ENCODE measurements at regions not wholly inside any gene's neighbourhood (a gene's known extent, or its start where the extent isn't known, plus 50 kb on each side); places are given as distances from the start of the nearest gene placed in this dataset.

- H3K27me3 ChIP-seq (ENCODE audit: control insufficient read depth in 3 of 3, insufficient read depth in 3 of 3, low read length in 3 of 3): no peaks in the 10 kb centered on the region
- H3K27ac ChIP-seq (ENCODE audit: low read depth in 1 of 3, low read length in 2 of 3): peak overlapping the region in 1 of 3 donors; percentile 58
- WGBS, 3 donors: 22 to 57% (median 27%) methylated on average over 12 of the region's 12 CpGs
- peak; percentile 66 to 91 for DNase-seq
- H3K4me1 ChIP-seq (ENCODE audit: control insufficient read depth in 3 of 3, insufficient read depth in 2 of 3, low read depth in 1 of 3, low read length in 2 of 3): peaks cover 0 to 43% (median 0%) of the 10 kb centered on the region in 3 donors
- no peak for FAIRE-seq
- no peaks in the 10 kb centered on the region for H3K36me3 ChIP-seq (ENCODE audit: control insufficient read depth in 3 of 3, insufficient read depth in 2 of 3, low read depth in 1 of 3, low read length in 3 of 3)
- no peak overlapping the region for H3K4me3 ChIP-seq (ENCODE audit: low read depth in 1 of 3, low read length in 3 of 3)
- H3K9me3 ChIP-seq (ENCODE audit: control insufficient read depth in 2 of 2, insufficient read depth in 1 of 2, low read depth in 1 of 2, low read length in 1 of 2): peaks cover 0 to 7% of the 10 kb centered on the region in 2 donors
Measured at GRCh38 chr22:27242917-27243589, 558.5 kb downstream of the MN1 start.

GRCh38 chr22:27244328-27244727 is 557.2 kb downstream of the MN1 start:
- no peaks in the 10 kb centered on the region for H3K27me3 ChIP-seq (ENCODE audit: control insufficient read depth in 3 of 3, insufficient read depth in 3 of 3, low read length in 3 of 3)
- peaks cover 0 to 37% (median 0%) of the 10 kb centered on the region in 3 donors for H3K4me1 ChIP-seq (ENCODE audit: control insufficient read depth in 3 of 3, insufficient read depth in 2 of 3, low read depth in 1 of 3, low read length in 2 of 3)
- no peak overlapping the region for H3K27ac ChIP-seq (ENCODE audit: low read depth in 1 of 3, low read length in 2 of 3)
- FAIRE-seq (no peak), DNase-seq (no peak)
- no peak overlapping the region for H3K4me3 ChIP-seq (ENCODE audit: low read depth in 1 of 3, low read length in 3 of 3)
- 87 to 95% (median 94%) methylated on average over 3 of the region's 3 CpGs for WGBS, 3 donors
- H3K36me3 ChIP-seq (ENCODE audit: control insufficient read depth in 3 of 3, insufficient read depth in 2 of 3, low read depth in 1 of 3, low read length in 3 of 3): no peaks in the 10 kb centered on the region
- H3K9me3 ChIP-seq (ENCODE audit: control insufficient read depth in 2 of 2, insufficient read depth in 1 of 2, low read depth in 1 of 2, low read length in 1 of 2): peaks cover 0 to 7% of the 10 kb centered on the region in 2 donors

GRCh38 chr22:27245056-27245455 is 556.5 kb downstream of the MN1 start:
- Histone ChIP-seq H3K36me3 (ENCODE audit: control insufficient read depth in 3 of 3, insufficient read depth in 2 of 3, low read depth in 1 of 3, low read length in 3 of 3) (no peaks in the 10 kb centered on the region), H3K4me1 (ENCODE audit: control insufficient read depth in 3 of 3, insufficient read depth in 2 of 3, low read depth in 1 of 3, low read length in 2 of 3) (peaks cover 0 to 31% (median 0%) of the 10 kb centered on the region in 3 donors), H3K27ac (ENCODE audit: low read depth in 1 of 3, low read length in 2 of 3) (no peak overlapping the region), H3K4me3 (ENCODE audit: low read depth in 1 of 3, low read length in 3 of 3) (no peak overlapping the region), H3K9me3 (ENCODE audit: control insufficient read depth in 2 of 2, insufficient read depth in 1 of 2, low read depth in 1 of 2, low read length in 1 of 2) (peaks cover 0 to 7% of the 10 kb centered on the region in 2 donors), H3K27me3 (ENCODE audit: control insufficient read depth in 3 of 3, insufficient read depth in 3 of 3, low read length in 3 of 3) (no peaks in the 10 kb centered on the region)
- WGBS, 3 donors: 82 to 86% (median 85%) methylated on average over 10 of the region's 10 CpGs
- DNase-seq (no peak), FAIRE-seq (no peak)

- Histone ChIP-seq H3K4me3 (ENCODE audit: low read depth in 1 of 3, low read length in 3 of 3) (no peak overlapping the region), H3K9me3 (ENCODE audit: control insufficient read depth in 2 of 2, insufficient read depth in 1 of 2, low read depth in 1 of 2, low read length in 1 of 2) (peaks cover 0 to 7% of the 10 kb centered on the region in 2 donors), H3K27me3 (ENCODE audit: control insufficient read depth in 3 of 3, insufficient read depth in 3 of 3, low read length in 3 of 3) (peaks cover 0 to 2% (median 0%) of the 10 kb centered on the region in 3 donors), H3K36me3 (ENCODE audit: control insufficient read depth in 3 of 3, insufficient read depth in 2 of 3, low read depth in 1 of 3, low read length in 3 of 3) (no peaks in the 10 kb centered on the region), H3K27ac (ENCODE audit: low read depth in 1 of 3, low read length in 2 of 3) (no peak overlapping the region), H3K4me1 (ENCODE audit: control insufficient read depth in 3 of 3, insufficient read depth in 2 of 3, low read depth in 1 of 3, low read length in 2 of 3) (peaks cover 0 to 20% (median 0%) of the 10 kb centered on the region in 3 donors)
- FAIRE-seq (no peak), DNase-seq (no peak)
- WGBS, 3 donors: 91 to 97% (median 94%) methylated on average over 3 of the region's 3 CpGs
Measured at GRCh38 chr22:27246558-27246957, 555.0 kb downstream of the MN1 start.

GRCh38 chr22:27247701-27248434 is 553.7 kb downstream of the MN1 start:
- H3K27me3 ChIP-seq (ENCODE audit: control insufficient read depth in 3 of 3, insufficient read depth in 3 of 3, low read length in 3 of 3): peaks cover 0 to 2% (median 0%) of the 10 kb centered on the region in 3 donors
- FAIRE-seq (no peak), DNase-seq (no peak)
- H3K9me3 ChIP-seq (ENCODE audit: control insufficient read depth in 2 of 2, insufficient read depth in 1 of 2, low read depth in 1 of 2, low read length in 1 of 2): peaks cover 0 to 14% of the 10 kb centered on the region in 2 donors
- WGBS, 3 donors: 50 to 72% (median 65%) methylated on average over 11 of the region's 11 CpGs
- no peak overlapping the region for H3K4me3 ChIP-seq (ENCODE audit: low read depth in 1 of 3, low read length in 3 of 3)
- H3K4me1 ChIP-seq (ENCODE audit: control insufficient read depth in 3 of 3, insufficient read depth in 2 of 3, low read depth in 1 of 3, low read length in 2 of 3): peaks cover 0 to 8% (median 0%) of the 10 kb centered on the region in 3 donors
- no peaks in the 10 kb centered on the region for H3K36me3 ChIP-seq (ENCODE audit: control insufficient read depth in 3 of 3, insufficient read depth in 2 of 3, low read depth in 1 of 3, low read length in 3 of 3)
- H3K27ac ChIP-seq (ENCODE audit: low read depth in 1 of 3, low read length in 2 of 3): no peak overlapping the region

DNA sequence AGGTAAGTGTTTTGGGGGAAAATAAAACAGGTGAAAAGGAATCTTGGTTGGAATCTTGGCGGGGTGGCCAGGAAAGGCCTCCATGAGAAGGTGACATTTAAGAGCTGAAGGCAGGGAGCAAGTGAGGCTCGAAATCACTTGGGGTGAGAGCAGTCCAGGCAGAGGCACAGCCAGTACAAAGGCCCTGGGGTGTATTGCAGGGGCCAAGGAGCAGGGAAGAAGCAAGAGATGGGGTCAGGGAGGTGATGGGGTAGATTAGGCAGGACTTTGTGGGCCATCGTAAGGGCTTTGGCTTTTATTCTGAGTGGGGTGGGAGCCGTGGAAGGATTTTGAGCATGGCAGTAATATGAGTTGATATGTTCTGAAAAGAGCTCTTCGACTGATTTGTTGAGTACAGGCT is 551.1 kb downstream of the MN1 start:
- no peaks in the 10 kb centered on the region for H3K4me1 ChIP-seq (ENCODE audit: control insufficient read depth in 3 of 3, insufficient read depth in 2 of 3, low read depth in 1 of 3, low read length in 2 of 3)
- H3K27me3 ChIP-seq (ENCODE audit: control insufficient read depth in 3 of 3, insufficient read depth in 3 of 3, low read length in 3 of 3): peaks cover 0 to 2% (median 0%) of the 10 kb centered on the region in 3 donors
- FAIRE-seq: no peak
- H3K9me3 ChIP-seq (ENCODE audit: control insufficient read depth in 2 of 2, insufficient read depth in 1 of 2, low read depth in 1 of 2, low read length in 1 of 2): peaks cover 0 to 16% of the 10 kb centered on the region in 2 donors
- DNase-seq: no peak
- H3K4me3 ChIP-seq (ENCODE audit: low read depth in 1 of 3, low read length in 3 of 3): no peak overlapping the region
- H3K27ac ChIP-seq (ENCODE audit: low read depth in 1 of 3, low read length in 2 of 3): no peak overlapping the region
- 80 to 88% (median 86%) methylated on average over 5 of the region's 5 CpGs for WGBS, 3 donors
- H3K36me3 ChIP-seq (ENCODE audit: control insufficient read depth in 3 of 3, insufficient read depth in 2 of 3, low read depth in 1 of 3, low read length in 3 of 3): no peaks in the 10 kb centered on the region

DNA sequence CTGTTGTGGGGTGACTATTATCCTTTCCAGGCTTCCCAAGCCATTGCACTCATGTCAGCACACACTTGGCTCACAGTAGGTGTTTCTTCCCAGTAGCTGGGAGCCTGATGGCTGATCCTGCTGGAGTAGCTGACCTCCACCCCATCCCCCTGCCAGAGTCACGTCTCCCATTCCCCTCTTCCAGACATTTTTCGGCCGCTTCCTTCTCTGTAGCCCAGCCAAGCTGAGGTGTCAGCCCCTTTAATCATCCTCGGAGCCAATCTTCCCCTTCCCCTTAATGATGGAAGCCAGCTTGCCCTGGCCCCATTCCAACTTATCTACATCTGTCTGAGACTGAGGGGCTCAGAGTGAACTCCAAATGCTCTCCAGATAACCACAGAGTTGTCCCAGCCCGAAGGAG is 550.7 kb downstream of the MN1 start:
- Histone ChIP-seq H3K27me3 (ENCODE audit: control insufficient read depth in 3 of 3, insufficient read depth in 3 of 3, low read length in 3 of 3) (peaks cover 0 to 2% (median 0%) of the 10 kb centered on the region in 3 donors), H3K4me1 (ENCODE audit: control insufficient read depth in 3 of 3, insufficient read depth in 2 of 3, low read depth in 1 of 3, low read length in 2 of 3) (no peaks in the 10 kb centered on the region), H3K27ac (ENCODE audit: low read depth in 1 of 3, low read length in 2 of 3) (no peak overlapping the region), H3K9me3 (ENCODE audit: control insufficient read depth in 2 of 2, insufficient read depth in 1 of 2, low read depth in 1 of 2, low read length in 1 of 2) (peaks cover 0 to 19% of the 10 kb centered on the region in 2 donors), H3K4me3 (ENCODE audit: low read depth in 1 of 3, low read length in 3 of 3) (no peak overlapping the region), H3K36me3 (ENCODE audit: control insufficient read depth in 3 of 3, insufficient read depth in 2 of 3, low read depth in 1 of 3, low read length in 3 of 3) (no peaks in the 10 kb centered on the region)
- 74 to 85% (median 84%) methylated on average over 5 of the region's 5 CpGs for WGBS, 3 donors
- FAIRE-seq: no peak
- DNase-seq: no peak

DNA sequence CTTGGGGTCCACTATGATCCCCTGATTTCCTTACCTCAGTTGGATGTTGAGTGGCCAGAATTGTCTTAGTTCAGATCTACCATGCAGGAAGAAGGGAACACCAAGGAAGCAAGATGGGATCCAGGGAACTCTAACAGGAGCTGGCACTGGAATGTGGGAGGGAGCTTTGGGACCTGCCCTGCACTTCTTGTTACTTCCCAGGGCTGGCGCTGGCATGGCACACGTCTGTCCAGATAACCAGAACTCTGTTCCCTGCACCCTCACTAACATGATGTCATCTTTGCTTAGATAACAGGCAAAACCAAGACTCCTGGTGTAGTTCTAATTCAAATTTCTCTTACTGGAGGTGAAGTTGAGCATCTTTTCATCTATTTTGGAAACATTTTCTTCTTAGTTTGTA is 550.0 kb downstream of the MN1 start:
- 27 to 73% (median 29%) methylated on average over 2 of the region's 2 CpGs for WGBS, 3 donors

More for the DNA sequence above, 550.0 kb downstream of the MN1 start:
- H3K9me3 ChIP-seq (ENCODE audit: control insufficient read depth in 2 of 2, insufficient read depth in 1 of 2, low read depth in 1 of 2, low read length in 1 of 2): peaks cover 0 to 26% of the 10 kb centered on the region in 2 donors
- FAIRE-seq: no peak
- no peak overlapping the region for H3K27ac ChIP-seq (ENCODE audit: low read depth in 1 of 3, low read length in 2 of 3)
- H3K4me3 ChIP-seq (ENCODE audit: low read depth in 1 of 3, low read length in 3 of 3): no peak overlapping the region
- no peaks in the 10 kb centered on the region for H3K4me1 ChIP-seq (ENCODE audit: control insufficient read depth in 3 of 3, insufficient read depth in 2 of 3, low read depth in 1 of 3, low read length in 2 of 3)
- H3K27me3 ChIP-seq (ENCODE audit: control insufficient read depth in 3 of 3, insufficient read depth in 3 of 3, low read length in 3 of 3): peaks cover 0 to 2% (median 0%) of the 10 kb centered on the region in 3 donors
- peak in 1 of 2 donors; percentile 4 for DNase-seq
- H3K36me3 ChIP-seq (ENCODE audit: control insufficient read depth in 3 of 3, insufficient read depth in 2 of 3, low read depth in 1 of 3, low read length in 3 of 3): no peaks in the 10 kb centered on the region
